ENCODE measurements at regions not wholly inside any gene's neighbourhood (a gene's known extent, or its start where the extent isn't known, plus 50 kb on each side); places are given as distances from the start of the nearest gene placed in this dataset.

- Mint-ChIP-seq H3K4me1 (ENCODE audit: unreplicated experiment) (no peaks in the 10 kb centered on the region), H3K27me3 (ENCODE audit: unreplicated experiment) (no peaks in the 10 kb centered on the region), H3K27ac (ENCODE audit: unreplicated experiment) (no peak overlapping the region), H3K36me3 (ENCODE audit: unreplicated experiment) (no peaks in the 10 kb centered on the region), H3K9me3 (ENCODE audit: unreplicated experiment) (no peaks in the 10 kb centered on the region), H3K4me3 (ENCODE audit: unreplicated experiment) (no peak overlapping the region)
- TF ChIP-seq CTCF (IDR thresholded peaks at IDR 0.05) = no peak
- no peak for DNase-seq (ENCODE audit: extremely low spot score, unreplicated experiment)
Measured at GRCh38 chr4:133059117-133059516, 90.0 kb upstream of the PCDH10 start.

GRCh38 chr4:133062851-133063250 is 86.2 kb upstream of the PCDH10 start:
- Mint-ChIP-seq H3K27ac (ENCODE audit: unreplicated experiment) (no peak overlapping the region), H3K9me3 (ENCODE audit: unreplicated experiment) (peaks cover 15% of the 10 kb centered on the region), H3K4me3 (ENCODE audit: unreplicated experiment) (no peak overlapping the region), H3K36me3 (ENCODE audit: unreplicated experiment) (no peaks in the 10 kb centered on the region), H3K4me1 (ENCODE audit: unreplicated experiment) (no peaks in the 10 kb centered on the region), H3K27me3 (ENCODE audit: unreplicated experiment) (no peaks in the 10 kb centered on the region)
- no peak for DNase-seq (ENCODE audit: extremely low spot score, unreplicated experiment)
- no peak for TF ChIP-seq CTCF (IDR thresholded peaks at IDR 0.05)

DNA sequence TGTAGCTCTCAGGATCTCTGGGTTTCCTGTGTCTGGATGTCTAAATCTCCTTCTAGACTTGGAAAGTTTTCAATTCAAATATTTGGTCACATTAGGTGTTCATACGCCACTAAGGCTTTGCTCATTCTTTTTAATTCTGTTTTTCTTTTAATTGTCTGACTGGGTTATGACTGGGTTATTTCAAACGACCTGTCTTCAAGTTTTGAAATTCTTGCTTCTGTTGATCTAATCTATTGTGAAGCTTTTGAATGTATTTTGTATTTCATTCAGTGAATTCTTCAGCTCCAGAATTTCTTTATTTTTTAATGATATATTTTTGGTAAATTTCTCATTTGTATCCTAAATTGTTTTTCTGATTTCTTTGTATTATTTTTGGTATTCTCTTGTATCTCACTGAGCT is 81.0 kb upstream of the PCDH10 start:
- DNase-seq (ENCODE audit: extremely low spot score, unreplicated experiment) = no peak
- Mint-ChIP-seq H3K27me3 (ENCODE audit: unreplicated experiment) (no peaks in the 10 kb centered on the region), H3K4me3 (ENCODE audit: unreplicated experiment) (no peak overlapping the region), H3K9me3 (ENCODE audit: unreplicated experiment) (peaks cover 24% of the 10 kb centered on the region), H3K27ac (ENCODE audit: unreplicated experiment) (no peak overlapping the region), H3K36me3 (ENCODE audit: unreplicated experiment) (peaks cover 7% of the 10 kb centered on the region), H3K4me1 (ENCODE audit: unreplicated experiment) (no peaks in the 10 kb centered on the region)
- no peak for TF ChIP-seq CTCF (IDR thresholded peaks at IDR 0.05)

DNA sequence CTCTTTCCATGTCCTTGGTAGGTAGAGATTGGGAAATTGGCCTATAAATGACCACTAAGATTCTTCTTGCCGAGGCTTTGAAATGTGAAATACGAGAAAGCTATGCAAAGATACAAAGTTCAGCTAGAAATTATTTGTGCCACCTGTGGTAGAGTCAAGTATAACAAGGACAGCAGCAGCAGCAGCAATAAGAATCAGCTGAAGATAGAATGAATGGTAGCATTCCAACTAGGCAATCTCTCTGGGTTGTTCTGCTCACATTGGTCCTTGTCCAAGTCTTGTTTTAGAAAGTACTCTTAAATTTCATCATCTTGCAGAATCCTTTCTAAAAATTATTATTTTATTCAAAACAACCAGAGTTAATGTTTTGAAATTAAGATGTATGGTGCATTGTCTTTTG is 67.8 kb upstream of the PCDH10 start:
- Mint-ChIP-seq H3K36me3 (ENCODE audit: unreplicated experiment) (no peaks in the 10 kb centered on the region), H3K27me3 (ENCODE audit: unreplicated experiment) (no peaks in the 10 kb centered on the region), H3K27ac (ENCODE audit: unreplicated experiment) (no peak overlapping the region), H3K4me3 (ENCODE audit: unreplicated experiment) (no peak overlapping the region), H3K9me3 (ENCODE audit: unreplicated experiment) (peaks cover 8% of the 10 kb centered on the region), H3K4me1 (ENCODE audit: unreplicated experiment) (no peaks in the 10 kb centered on the region)
- no peak for TF ChIP-seq CTCF (IDR thresholded peaks at IDR 0.05)
- no peak for DNase-seq (ENCODE audit: extremely low spot score, unreplicated experiment)

- Mint-ChIP-seq H3K9me3 (ENCODE audit: unreplicated experiment) (no peaks in the 10 kb centered on the region), H3K36me3 (ENCODE audit: unreplicated experiment) (no peaks in the 10 kb centered on the region), H3K27ac (ENCODE audit: unreplicated experiment) (no peak overlapping the region), H3K4me3 (ENCODE audit: unreplicated experiment) (no peak overlapping the region), H3K4me1 (ENCODE audit: unreplicated experiment) (no peaks in the 10 kb centered on the region), H3K27me3 (ENCODE audit: unreplicated experiment) (no peaks in the 10 kb centered on the region)
- TF ChIP-seq CTCF (IDR thresholded peaks at IDR 0.05) = no peak
- DNase-seq (ENCODE audit: extremely low spot score, unreplicated experiment) = no peak
Measured at GRCh38 chr4:133084421-133084820, 64.7 kb upstream of the PCDH10 start.

All from osteocyte (in vitro differentiated cells).